DND-41 (cell line): ENCODE measurements at regions not wholly inside any gene's neighbourhood (a gene's known extent, or its start where the extent isn't known, plus 50 kb on each side); places are given as distances from the start of the nearest gene placed in this dataset.

Source experiments
- CTCF ChIP-seq: IDR thresholded peaks from 2 replicates; pipeline ENCODE4 v1.5.1; 2012; ENCODE audit warnings: borderline replicate concordance, low read length, moderate library complexity, mild to moderate bottlenecking; ENCODE audit not compliant: poor library complexity, severe bottlenecking; ENCODE audit errors: extremely low read depth
- EZH2 ChIP-seq: IDR thresholded peaks from 3 replicates; pipeline ENCODE4 v1.6.1; 2012; ENCODE audit warnings: borderline replicate concordance, low read depth, mild to moderate bottlenecking, moderate library complexity, low read length, inconsistent platforms; ENCODE audit not compliant: severe bottlenecking

GRCh38 chr2:18356676-18357075, 203.8 kb downstream of the RDH14 start:
- TF ChIP-seq CTCF (no peak), EZH2 (no peak)
